T-helper 1 cell treated with Interleukin-12 subunit alpha and Interleukin-12 subunit beta and Interleukin-4 antibody, amounts not matched to agents 30 ng/mL and 1 ng/mL, for 36 hours (primary cell): ENCODE measurements at regions not wholly inside any gene's neighbourhood (a gene's known extent, or its start where the extent isn't known, plus 50 kb on each side); places are given as distances from the start of the nearest gene placed in this dataset.
"Not testable (repeated sequence)": the region's sequence is repeated elsewhere in the genome, so short reads cannot be mapped to it uniquely, and the experiment has no call there.

Experiments
- intact Hi-C: fragments of 100-400 bp; cut with micrococcal nuclease; formaldehyde crosslinking; loops from one replicate; pipeline ENCODE4 v1.15.1; 2024

DNA sequence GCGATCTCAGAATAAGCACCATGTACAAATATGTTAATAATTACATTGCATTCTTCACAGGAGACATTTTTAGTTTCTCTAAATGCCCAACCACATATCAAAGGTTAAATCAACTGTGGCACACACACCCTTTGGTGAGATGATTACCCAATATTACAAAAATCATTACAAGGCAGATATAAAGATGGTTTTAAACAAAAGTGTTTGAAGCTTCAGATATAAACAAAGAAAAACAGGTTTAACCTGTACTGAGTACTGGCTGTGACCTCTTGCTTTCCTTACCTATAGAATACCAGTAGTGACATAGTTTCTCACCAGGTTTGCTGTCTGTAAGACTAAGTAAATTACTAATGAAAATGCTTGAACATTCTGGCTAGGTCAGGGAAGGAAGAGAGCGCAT is 360.0 kb upstream of the IGFBP3 start:
- intact Hi-C loops: no loop called here

- intact Hi-C loops: no loop called here
Observed at GRCh38 chr7:46279290-46279689, 358.2 kb upstream of the IGFBP3 start.

DNA sequence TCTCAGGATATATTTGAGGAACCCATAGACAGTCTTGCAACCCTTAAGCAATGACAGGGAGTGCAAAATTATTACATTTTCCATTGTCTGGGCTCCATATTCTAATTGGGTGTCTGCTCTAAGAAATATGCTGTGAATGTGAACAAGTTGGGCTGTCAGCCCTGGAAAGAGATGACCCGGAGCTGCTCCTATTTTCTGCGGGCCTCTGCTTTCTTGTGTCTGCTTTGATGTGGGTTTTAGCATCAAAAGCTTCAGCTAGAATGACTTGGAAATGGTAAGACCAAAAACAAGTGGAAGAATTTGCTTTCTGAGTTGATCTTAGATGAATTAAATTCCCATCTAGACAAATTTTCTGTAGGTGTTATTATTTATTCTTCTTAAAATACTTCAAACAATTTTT is 343.6 kb upstream of the IGFBP3 start:
- intact Hi-C loops: no loop called here

DNA sequence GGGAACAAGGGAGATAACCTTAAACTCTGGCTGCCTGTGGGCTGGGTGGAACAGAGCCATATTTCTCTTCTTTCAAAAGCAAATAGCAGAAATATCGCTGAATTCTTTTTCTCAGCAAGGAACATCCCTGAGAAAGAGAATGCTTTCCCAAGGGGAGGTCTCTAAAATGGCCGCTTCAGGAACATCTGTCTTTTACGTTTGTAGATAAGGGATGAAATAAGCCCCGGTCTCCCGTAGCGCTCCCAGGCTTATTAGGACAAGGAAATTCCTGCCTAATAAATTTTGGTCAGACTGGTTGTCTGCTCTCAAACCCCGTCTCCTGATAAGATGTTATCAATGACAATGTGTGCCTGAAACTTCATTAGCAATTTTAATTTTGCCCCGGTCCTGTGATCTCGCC is 340.6 kb upstream of the IGFBP3 start:
- intact Hi-C loops: not testable (repeated sequence)

- intact Hi-C loops: no loop called here
Observed at GRCh38 chr7:46259947-46260346, 338.9 kb upstream of the IGFBP3 start.

GRCh38 chr7:46257761-46258448 is 336.8 kb upstream of the IGFBP3 start:
- intact Hi-C loops: no loop called here

DNA sequence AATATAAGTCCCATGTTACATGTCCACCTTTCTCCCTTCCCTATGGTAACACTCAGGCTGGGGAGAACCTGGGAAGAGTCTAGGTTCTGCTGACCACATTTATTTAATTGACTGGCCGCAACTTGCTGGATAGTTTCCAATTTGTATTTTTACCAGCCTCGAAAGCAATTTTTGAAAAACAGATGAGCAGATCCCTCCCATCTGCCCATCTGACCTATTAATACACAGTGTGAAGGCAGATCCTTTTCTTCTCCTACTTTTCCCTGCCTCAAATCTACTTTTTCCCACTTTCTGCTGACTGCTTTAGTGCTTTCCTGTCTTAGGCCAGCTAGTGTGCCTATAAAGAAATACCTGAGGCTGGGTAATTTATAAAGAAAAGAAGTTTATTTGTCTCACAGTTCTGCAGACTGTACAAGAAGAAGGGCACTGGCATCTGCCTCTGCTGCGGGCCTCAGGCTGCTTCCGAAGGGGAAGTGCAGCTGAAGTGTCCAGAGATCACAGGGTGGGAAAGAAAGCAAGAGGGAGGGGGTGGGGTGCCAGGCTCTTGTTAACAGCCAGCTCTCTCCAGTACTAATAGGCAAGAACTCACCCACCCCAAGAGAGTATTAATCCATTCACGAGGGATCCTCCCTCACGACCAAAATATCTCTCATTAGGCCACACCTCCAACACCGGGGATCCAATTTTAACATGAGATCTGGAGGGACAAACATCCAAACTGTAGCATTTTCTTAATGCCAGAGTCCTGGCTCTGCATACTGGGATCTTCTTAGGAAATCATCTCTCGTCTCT is 336.0 kb upstream of the IGFBP3 start:
- intact Hi-C loops: no loop called here

GRCh38 chr7:46253520-46253919 is 332.4 kb upstream of the IGFBP3 start:
- intact Hi-C loops: no loop called here

DNA sequence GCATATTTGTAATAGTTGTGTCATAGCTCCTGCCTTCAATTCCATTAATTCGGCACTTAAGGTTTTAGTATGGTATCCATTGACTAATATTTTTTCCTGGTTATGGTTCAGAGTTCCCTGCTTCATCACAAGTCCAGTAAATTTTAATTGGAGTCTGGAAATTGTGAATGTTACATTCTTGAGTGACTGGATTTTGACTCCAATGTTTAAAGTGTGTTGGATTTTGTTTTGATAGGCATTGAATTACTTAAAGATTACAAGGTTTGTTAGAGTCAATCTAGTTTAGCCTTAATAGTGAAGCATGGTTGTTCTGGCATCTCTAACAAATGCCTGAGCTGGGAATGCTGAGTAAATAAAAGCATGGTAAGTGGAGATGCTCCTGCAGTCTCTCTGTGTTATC is 326.6 kb upstream of the IGFBP3 start:
- intact Hi-C loops: no loop called here

DNA sequence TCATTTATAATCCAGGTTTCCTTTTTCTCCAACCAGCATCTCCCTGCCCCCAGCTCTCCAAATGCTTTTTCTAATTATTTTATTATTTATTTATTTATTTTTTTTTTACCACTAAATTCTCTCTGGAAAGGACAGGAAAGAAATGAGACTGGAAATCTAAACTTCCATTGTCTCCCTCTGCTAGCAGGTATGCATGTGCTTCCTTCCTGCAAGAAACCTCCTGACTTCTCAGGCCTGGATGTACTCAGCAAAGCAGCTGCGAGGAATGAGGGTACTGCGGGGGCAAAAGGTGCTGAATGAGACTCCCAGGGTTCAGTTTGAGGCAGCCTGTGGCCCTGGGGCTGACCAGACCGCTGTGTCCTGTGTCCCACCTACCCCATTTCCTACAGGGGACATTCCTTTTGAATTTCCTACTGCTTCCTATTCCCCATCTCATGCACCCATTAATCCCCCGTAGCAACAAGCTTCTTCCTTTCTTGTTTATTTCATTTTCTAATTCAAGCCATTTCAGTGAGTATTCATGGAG is 324.6 kb upstream of the IGFBP3 start:
- intact Hi-C loops: no loop called here

GRCh38 chr7:46244757-46245156 is 323.7 kb upstream of the IGFBP3 start:
- intact Hi-C loops: no loop called here

DNA sequence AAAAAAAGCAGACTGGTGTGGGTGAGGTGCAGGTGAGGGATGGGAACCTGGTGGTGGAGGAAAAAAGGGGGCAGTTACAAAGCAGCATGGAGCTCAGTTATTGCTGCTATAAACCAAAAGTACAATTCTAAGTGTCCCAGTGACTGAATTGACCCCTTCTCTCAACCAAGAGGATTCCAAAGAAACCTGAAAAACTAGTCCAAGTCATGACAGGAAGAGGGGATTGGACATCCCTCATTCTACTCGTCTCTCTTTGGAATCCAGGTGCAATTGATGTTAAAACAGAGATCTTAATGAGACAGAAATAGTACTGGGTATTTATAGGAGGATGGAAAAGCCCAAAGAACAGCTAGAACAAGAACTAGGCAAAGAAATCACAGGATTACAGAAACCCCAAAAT is 322.3 kb upstream of the IGFBP3 start:
- intact Hi-C loops: no loop called here

GRCh38 chr7:46239846-46240245 is 318.8 kb upstream of the IGFBP3 start:
- intact Hi-C loops: no loop called here

DNA sequence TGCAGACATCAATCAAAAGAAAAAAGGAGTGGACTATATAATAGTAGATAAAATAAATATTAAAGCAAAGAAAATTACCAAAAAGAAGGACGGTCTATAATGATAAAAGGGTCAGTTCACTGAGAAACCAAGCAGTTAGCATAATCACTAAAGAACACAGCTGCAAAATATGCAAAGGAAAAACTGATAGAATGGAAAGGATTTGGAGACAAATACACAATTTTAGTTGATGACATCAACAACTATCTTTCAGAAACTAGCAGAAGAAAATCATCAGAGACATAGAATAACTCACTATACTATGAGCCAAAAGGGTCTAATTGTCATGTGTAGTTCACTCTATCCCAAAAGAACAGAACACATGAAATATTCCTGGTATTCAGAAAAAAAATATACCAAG is 316.4 kb upstream of the IGFBP3 start:
- intact Hi-C loops: no loop called here

DNA sequence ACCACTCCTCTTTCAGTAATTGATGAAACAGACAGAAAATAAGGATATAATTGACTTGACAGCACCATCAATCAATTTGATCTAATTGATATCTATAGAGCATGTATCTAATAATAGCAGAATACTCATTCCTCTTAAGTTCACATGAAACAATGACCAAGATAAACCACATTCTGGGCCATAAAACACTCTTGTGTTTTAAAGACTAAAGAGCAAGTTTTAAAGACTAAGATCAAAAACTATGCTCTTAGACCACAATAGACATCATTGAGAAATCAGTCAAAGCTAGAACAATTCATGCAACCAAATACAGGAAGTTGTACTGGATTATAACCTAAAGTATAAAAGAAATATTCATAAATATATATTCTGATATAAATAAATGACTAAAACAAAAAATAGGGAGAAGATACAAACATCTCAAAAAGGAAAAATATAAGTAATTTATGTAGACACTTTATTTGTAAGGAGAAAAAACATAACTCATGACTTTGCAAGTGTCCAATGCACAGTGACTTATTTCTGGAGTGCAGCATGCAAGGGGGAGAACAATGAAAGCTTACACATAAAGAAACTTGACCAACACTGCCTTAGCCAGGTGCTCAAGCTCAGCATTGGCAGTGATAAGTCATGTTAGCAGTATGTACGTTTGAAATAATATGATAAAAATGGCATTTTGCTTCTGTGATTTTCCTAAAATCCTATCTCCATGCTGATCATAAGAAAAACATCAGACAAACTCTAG is 312.7 kb upstream of the IGFBP3 start:
- intact Hi-C loops: no loop called here

DNA sequence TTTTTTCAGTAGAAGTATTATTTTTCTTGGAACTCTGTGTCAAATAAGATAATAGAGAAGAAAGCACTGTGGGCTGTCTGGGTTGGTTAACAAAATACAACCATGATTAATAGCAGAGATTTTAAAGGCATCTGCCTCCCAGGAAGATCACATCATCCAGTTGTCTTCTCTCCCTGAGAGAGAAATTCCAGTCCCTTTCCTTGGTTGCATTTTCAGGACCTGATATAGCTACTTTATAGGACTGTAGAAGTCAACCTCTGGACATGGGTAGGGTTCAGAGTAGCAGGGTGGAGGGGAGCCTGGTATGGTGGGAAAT is 309.9 kb upstream of the IGFBP3 start:
- intact Hi-C loops: no loop called here

- intact Hi-C loops: no loop called here
Observed at GRCh38 chr7:46230298-46230989, 309.4 kb upstream of the IGFBP3 start.

GRCh38 chr7:46229409-46229808 is 308.3 kb upstream of the IGFBP3 start:
- intact Hi-C loops: no loop called here

DNA sequence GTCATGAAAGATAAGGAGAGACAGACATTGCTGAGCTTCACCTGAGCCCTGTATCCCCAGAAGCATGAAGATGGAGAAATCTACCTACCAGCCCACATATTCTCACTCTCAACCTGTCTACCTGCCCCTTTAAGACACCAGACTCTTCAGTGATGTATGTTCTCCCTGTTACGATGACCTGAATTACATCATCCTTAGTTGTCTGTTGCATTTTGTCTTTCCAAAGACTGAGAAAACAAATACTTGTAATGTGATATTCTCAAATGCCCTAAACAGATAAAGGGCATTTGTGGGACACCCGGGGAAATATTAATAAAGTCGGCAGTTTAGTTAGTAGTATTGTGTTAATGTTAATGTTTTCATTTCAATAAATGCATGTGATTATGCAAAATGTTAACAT is 305.8 kb upstream of the IGFBP3 start:
- intact Hi-C loops: no loop called here

DNA sequence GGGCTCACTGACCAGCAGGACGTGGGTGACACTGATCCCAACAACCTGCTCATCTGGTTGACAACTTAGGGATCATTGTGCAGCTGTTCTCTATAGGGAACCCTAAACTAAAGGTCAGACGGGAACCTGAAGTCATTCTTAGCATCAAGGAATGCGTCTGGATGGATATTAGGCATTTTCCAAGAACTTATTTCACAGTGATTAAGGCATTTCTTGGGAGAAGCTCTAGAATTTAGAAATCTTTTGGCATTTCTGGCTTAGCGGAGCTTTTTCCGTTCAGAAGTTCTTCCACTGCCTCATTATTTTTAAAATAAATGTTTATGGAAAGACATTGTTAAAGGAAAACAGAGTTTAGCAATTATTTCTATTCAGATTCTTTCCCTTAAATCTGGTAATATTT is 303.3 kb upstream of the IGFBP3 start:
- intact Hi-C loops: no loop called here

GRCh38 chr7:46220066-46220630 is 299.1 kb upstream of the IGFBP3 start:
- intact Hi-C loops: no loop called here
